ENCODE measurements at regions not wholly inside any gene's neighbourhood (a gene's known extent, or its start where the extent isn't known, plus 50 kb on each side); places are given as distances from the start of the nearest gene placed in this dataset.

DNA sequence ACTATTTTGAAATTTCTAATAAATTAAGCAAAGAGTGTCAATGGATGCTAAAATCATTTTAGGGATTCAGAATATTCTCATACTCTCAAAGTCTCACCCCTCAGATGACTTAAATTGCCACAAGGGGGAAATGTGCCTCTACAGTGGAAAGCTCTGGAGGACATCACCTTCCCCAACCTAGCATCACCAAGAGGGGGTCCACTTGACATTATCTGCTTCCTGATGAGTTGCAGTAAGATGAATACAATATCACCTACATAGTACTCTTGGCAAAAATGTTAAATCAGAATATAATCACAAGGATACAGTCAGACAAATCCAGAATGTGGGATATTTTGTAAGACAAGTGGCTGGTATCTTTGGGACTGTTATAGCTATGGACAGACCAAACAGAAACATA, 290.1 kb downstream of the MFSD1 start:
- TF ChIP-seq EZH2 (IDR thresholded peaks at IDR 0.05) (no peak), POLR2A (IDR thresholded peaks at IDR 0.05; ENCODE audit: borderline replicate concordance, extremely low read depth, insufficient read depth, insufficient read length) (no peak), CTCF (IDR thresholded peaks at IDR 0.05 in 2 of 3, conservative IDR thresholded peaks at IDR 0.05 in 1 of 3; ENCODE audit: borderline replicate concordance in 1 of 3, insufficient read depth in 1 of 3, low read depth in 2 of 3, low read length in 2 of 3) (peak in 1 of 3 experiments; percentile 16; a peak in 1 of 6 replicates), POLR2AphosphoS5 (IDR thresholded peaks at IDR 0.05; ENCODE audit: low read depth, low read length) (no peak), RAD21 (IDR thresholded peaks at IDR 0.05; ENCODE audit: low read depth) (peak; percentile 43), REST (IDR thresholded peaks at IDR 0.05; ENCODE audit: low read depth) (no peak), EZH2phosphoT487 (IDR thresholded peaks at IDR 0.05; ENCODE audit: borderline replicate concordance) (no peak), ZNF274 (IDR thresholded peaks at IDR 0.05; ENCODE audit: low read depth, low read length) (no peak), SIN3A (IDR thresholded peaks at IDR 0.05; ENCODE audit: low read depth) (no peak), ZBTB33 (IDR thresholded peaks at IDR 0.05; ENCODE audit: extremely low read depth, insufficient replicate concordance, low read length) (no peak), SP1 (IDR thresholded peaks at IDR 0.05; ENCODE audit: low read depth) (no peak), JUND (IDR thresholded peaks at IDR 0.05) (no peak)
- TF ChIP-seq, protein P1, sequence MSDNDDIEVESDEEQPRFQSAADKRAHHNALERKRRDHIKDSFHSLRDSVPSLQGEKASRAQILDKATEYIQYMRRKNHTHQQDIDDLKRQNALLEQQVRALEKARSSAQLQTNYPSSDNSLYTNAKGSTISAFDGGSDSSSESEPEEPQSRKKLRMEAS (IDR thresholded peaks at IDR 0.05), result no peak

Measured in HCT116 (cell line).